B cell (primary cell): ENCODE measurements at regions not wholly inside any gene's neighbourhood (a gene's known extent, or its start where the extent isn't known, plus 50 kb on each side); places are given as distances from the start of the nearest gene placed in this dataset.

Experiments
- ATAC-seq: fragments of 200-7000 bp; cut with Tn5 transposase; one replicate; pipeline ENCODE4 v1.10.0; 2021; ENCODE audit warnings: low read depth, mild to moderate bottlenecking, moderate number of reproducible peaks, moderate library complexity
- CTCF ChIA-PET: fragments of 350-600 bp; sonication (Branson Sonifier 250); formaldehyde crosslinking; loops from one replicate; lab custom pipeline; 2021; ENCODE audit warnings: antibody characterized with exemption, inconsistent platforms; lab: Charles Lee
- POLR2A ChIA-PET: fragments of 350-600 bp; sonication (Branson Sonifier 250); formaldehyde crosslinking; loops from one replicate; lab custom pipeline; 2021; ENCODE audit warnings: antibody characterized with exemption; lab: Charles Lee
- DNase-seq: peaks from one replicate; pipeline ENCODE4 v3.0.0; 2013
- H2AFZ ChIP-seq: 2 replicates; pipeline ENCODE4 v1.6.1; 2012; ENCODE audit warnings: mild to moderate bottlenecking, low read depth, low read length; ENCODE audit not compliant: insufficient read depth, poor library complexity, severe bottlenecking
- H3K27ac ChIP-seq, 2 donors: 1 replicate in 1 of 2; 2 replicates in 1 of 2; pipeline ENCODE4 v1.5.1; 2012 to 2013; ENCODE audit warnings: low read length in 2 of 2, mild to moderate bottlenecking in 2 of 2, moderate library complexity in 1 of 2
- H3K27me3 ChIP-seq, 4 experiments: fragments of 200-600 bp in 1 of 4; sonication (generic) in 1 of 4; replicated peaks in 1 of 4; 1 replicate in 2 of 4; 2 replicates in 2 of 4; pipeline versions ENCODE4 v1.6.1 to v1.7.0; 2013 to 2016; ENCODE audit warnings: low read length in 3 of 4, mild to moderate bottlenecking in 2 of 4, mixed read lengths in 1 of 4, moderate library complexity in 1 of 4; ENCODE audit not compliant: insufficient read depth in 4 of 4, control insufficient read depth in 3 of 4; ENCODE audit errors: control extremely low read depth in 1 of 4
- H3K36me3 ChIP-seq, 2 experiments: replicated peaks in 1 of 2; 1 replicate in 1 of 2; 2 replicates in 1 of 2; pipeline versions ENCODE4 v1.6.1 to v1.7.1; 2013; ENCODE audit warnings: low read length in 1 of 2; ENCODE audit not compliant: insufficient read depth in 2 of 2, control insufficient read depth in 1 of 2; ENCODE audit errors: control extremely low read depth in 1 of 2, extremely low read depth in 1 of 2
- H3K4me1 ChIP-seq, 2 donors: fragments of 200-600 bp in 1 of 2; sonication (generic) in 1 of 2; 1 replicate in 1 of 2; 2 replicates in 1 of 2; pipeline versions ENCODE4 v1.5.1 to v1.6.1; 2013 to 2017; ENCODE audit warnings: low read length in 2 of 2; ENCODE audit not compliant: control insufficient read depth in 2 of 2, insufficient read depth in 2 of 2
- H3K4me2 ChIP-seq: replicated peaks from 2 replicates; pipeline ENCODE3; 2012; ENCODE audit warnings: mild to moderate bottlenecking, low read depth, low read length; ENCODE audit not compliant: poor library complexity, severe bottlenecking
- H3K4me3 ChIP-seq, 5 experiments: fragments of 200-600 bp in 1 of 5; sonication (generic) in 1 of 5; 1 replicate in 3 of 5; 2 replicates in 2 of 5; pipeline versions ENCODE4 v1.5.1 to v1.7.0; 2011 to 2016; ENCODE audit warnings: low read length in 4 of 5, mild to moderate bottlenecking in 4 of 5, low read depth in 2 of 5, control low read depth in 1 of 5, moderate library complexity in 1 of 5; ENCODE audit not compliant: insufficient read depth in 1 of 5; ENCODE audit errors: control extremely low read depth in 1 of 5, extremely low read depth in 1 of 5
- H3K79me2 ChIP-seq: fragments of 200-600 bp; sonication (generic); one replicate; pipeline ENCODE4 v1.6.0; 2016; ENCODE audit warnings: low read length; ENCODE audit not compliant: control insufficient read depth, insufficient read depth
- H3K9ac ChIP-seq: fragments of 200-600 bp; sonication (generic); 2 replicates; pipeline ENCODE4 v1.6.1; 2017; ENCODE audit warnings: mild to moderate bottlenecking, low read length, moderate library complexity
- H3K9me3 ChIP-seq, 3 donors: one replicate each; pipeline versions ENCODE4 v1.6.1 to v1.7.1; 2013; ENCODE audit warnings: low read length in 2 of 3; ENCODE audit not compliant: control insufficient read depth in 2 of 3, insufficient read depth in 1 of 3; ENCODE audit errors: control extremely low read depth in 1 of 3
- H4K20me1 ChIP-seq: 2 replicates; pipeline ENCODE4 v1.6.0; 2012; ENCODE audit warnings: mild to moderate bottlenecking, low read length; ENCODE audit not compliant: insufficient read depth, control insufficient read depth, poor library complexity, severe bottlenecking
- H3K27ac Mint-ChIP-seq: one replicate; pipeline ENCODE4 v1.8.0; 2021; ENCODE audit warnings: mixed read lengths
- H3K27me3 Mint-ChIP-seq: one replicate; pipeline ENCODE4 v1.8.0; 2021; ENCODE audit warnings: mixed read lengths
- H3K4me1 Mint-ChIP-seq: one replicate; pipeline ENCODE4 v1.8.0; 2021; ENCODE audit warnings: mixed read lengths
- H3K4me3 Mint-ChIP-seq: one replicate; pipeline ENCODE4 v1.8.0; 2021; ENCODE audit warnings: mixed read lengths
- H3K9me3 Mint-ChIP-seq: one replicate; pipeline ENCODE4 v1.8.0; 2022; ENCODE audit warnings: mixed read lengths; ENCODE audit not compliant: insufficient read depth
- EZH2 ChIP-seq: IDR thresholded peaks from 2 replicates; pipeline ENCODE4 v1.6.1; 2012; ENCODE audit warnings: borderline replicate concordance, low read depth, mild to moderate bottlenecking, moderate library complexity, low read length; ENCODE audit not compliant: insufficient read depth, poor library complexity, severe bottlenecking
- WGBS: methylation state at CpG from one replicate; pipeline ENCODE4 v1.1.5; 2013; ENCODE audit warnings: missing lambda C conversion rate; ENCODE audit not compliant: insufficient coverage; 5-methylcytosine and 5-hydroxymethylcytosine counted together
- intact Hi-C: fragments of 100-400 bp; cut with micrococcal nuclease; formaldehyde crosslinking; loops from one replicate; pipeline ENCODE4 v1.10.0; 2022
- TF ChIP-seq, protein P1 (sequence below): fragments of 200-600 bp; IDR thresholded peaks from one replicate; pipeline ENCODE4 v1.8.0; 2022; ENCODE audit warnings: antibody characterized with exemption, mild to moderate bottlenecking

DNA sequence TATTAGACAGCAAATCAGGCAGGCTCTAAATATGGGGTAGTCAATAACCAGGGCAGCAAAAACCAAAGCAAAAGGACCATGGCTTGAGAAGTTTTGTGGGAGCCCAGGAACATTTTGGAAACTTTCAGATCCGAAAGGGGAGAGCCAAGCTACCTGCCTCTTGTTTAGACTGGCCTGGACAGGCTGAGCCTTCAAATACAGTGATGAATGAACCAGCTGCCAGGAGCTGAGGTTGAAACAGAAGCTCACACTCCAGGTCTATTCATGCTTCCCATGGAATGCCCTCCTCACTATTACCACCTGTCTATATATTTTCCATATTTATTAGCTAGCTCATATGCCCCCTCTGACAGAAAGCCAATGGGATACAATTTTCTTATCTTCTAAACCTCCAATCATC lies 150.8 kb upstream of the SLC44A1 start:
- intact Hi-C loops: no loop called here
- no peak overlapping the region for H3K27ac Mint-ChIP-seq
- H3K4me1 ChIP-seq: no peaks in the 10 kb centered on the region
- H3K27ac ChIP-seq: no peak overlapping the region
- H2AFZ ChIP-seq: no peak overlapping the region
- CTCF ChIA-PET: no interaction called here
- H3K4me2 ChIP-seq: no peak overlapping the region
- DNase-seq: no peak
- no peaks in the 10 kb centered on the region for H3K9me3 ChIP-seq
- no peaks in the 10 kb centered on the region for H3K9me3 Mint-ChIP-seq
- H3K27me3 ChIP-seq: peaks cover 0 to 3% (median 0%) of the 10 kb centered on the region in 4 experiments
- no peak for ATAC-seq
- no peaks in the 10 kb centered on the region for H4K20me1 ChIP-seq
- H3K9ac ChIP-seq: no peak overlapping the region
- no peaks in the 10 kb centered on the region for H3K4me1 Mint-ChIP-seq
- TF ChIP-seq EZH2: no peak
- TF ChIP-seq, protein P1, sequence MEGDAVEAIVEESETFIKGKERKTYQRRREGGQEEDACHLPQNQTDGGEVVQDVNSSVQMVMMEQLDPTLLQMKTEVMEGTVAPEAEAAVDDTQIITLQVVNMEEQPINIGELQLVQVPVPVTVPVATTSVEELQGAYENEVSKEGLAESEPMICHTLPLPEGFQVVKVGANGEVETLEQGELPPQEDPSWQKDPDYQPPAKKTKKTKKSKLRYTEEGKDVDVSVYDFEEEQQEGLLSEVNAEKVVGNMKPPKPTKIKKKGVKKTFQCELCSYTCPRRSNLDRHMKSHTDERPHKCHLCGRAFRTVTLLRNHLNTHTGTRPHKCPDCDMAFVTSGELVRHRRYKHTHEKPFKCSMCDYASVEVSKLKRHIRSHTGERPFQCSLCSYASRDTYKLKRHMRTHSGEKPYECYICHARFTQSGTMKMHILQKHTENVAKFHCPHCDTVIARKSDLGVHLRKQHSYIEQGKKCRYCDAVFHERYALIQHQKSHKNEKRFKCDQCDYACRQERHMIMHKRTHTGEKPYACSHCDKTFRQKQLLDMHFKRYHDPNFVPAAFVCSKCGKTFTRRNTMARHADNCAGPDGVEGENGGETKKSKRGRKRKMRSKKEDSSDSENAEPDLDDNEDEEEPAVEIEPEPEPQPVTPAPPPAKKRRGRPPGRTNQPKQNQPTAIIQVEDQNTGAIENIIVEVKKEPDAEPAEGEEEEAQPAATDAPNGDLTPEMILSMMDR: no peak
- H3K79me2 ChIP-seq: no peaks in the 10 kb centered on the region
- no peaks in the 10 kb centered on the region for H3K36me3 ChIP-seq
- no peak overlapping the region for H3K4me3 Mint-ChIP-seq
- POLR2A ChIA-PET: no interaction called here
- 91% methylated on average over 1 of the region's 1 CpG for WGBS
- no peak overlapping the region for H3K4me3 ChIP-seq
- H3K27me3 Mint-ChIP-seq: no peaks in the 10 kb centered on the region

DNA sequence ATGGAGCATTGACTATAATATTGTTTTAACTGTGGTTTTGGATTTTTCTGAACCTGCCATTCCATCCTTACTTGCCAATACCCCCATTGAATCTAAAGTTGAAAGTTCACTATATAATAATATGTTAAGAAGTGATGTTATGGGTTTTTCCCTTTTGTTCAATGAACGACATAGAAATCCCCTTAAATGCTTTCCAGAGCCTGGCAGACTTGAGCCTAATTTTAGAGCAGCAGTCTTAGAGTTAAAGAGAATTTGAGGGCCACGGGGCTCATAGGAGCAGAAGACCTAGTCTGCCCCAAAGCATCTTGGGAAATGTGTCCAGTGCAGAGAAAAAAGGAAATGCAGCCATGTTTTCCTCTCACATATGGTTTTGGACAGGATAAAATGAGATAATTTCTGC lies 146.1 kb upstream of the SLC44A1 start:
- no peaks in the 10 kb centered on the region for H3K27me3 Mint-ChIP-seq
- H3K4me3 Mint-ChIP-seq: no peak overlapping the region
- no peaks in the 10 kb centered on the region for H4K20me1 ChIP-seq
- WGBS: no CpG with 5 or more reads among the region's 2 CpGs
- no peaks in the 10 kb centered on the region for H3K9me3 ChIP-seq
- no peaks in the 10 kb centered on the region for H3K4me1 Mint-ChIP-seq
- no peak overlapping the region for H3K27ac ChIP-seq
- H3K4me3 ChIP-seq: no peak overlapping the region
- H3K27me3 ChIP-seq: peaks cover 0 to 2% (median 0%) of the 10 kb centered on the region in 4 experiments
- ChIA-PET POLR2A (no interaction called here), CTCF (no interaction called here)
- H3K9me3 Mint-ChIP-seq: no peaks in the 10 kb centered on the region
- H2AFZ ChIP-seq: no peak overlapping the region
- no peak for DNase-seq
- no peak overlapping the region for H3K4me2 ChIP-seq
- H3K4me1 ChIP-seq: no peaks in the 10 kb centered on the region
- ATAC-seq: no peak
- H3K36me3 ChIP-seq: no peaks in the 10 kb centered on the region
- intact Hi-C loops: no loop called here
- TF ChIP-seq, protein P1: no peak
- TF ChIP-seq EZH2: no peak
- no peaks in the 10 kb centered on the region for H3K79me2 ChIP-seq
- no peak overlapping the region for H3K9ac ChIP-seq
- H3K27ac Mint-ChIP-seq: no peak overlapping the region
